DMS53 treated with DMSO at 0.1 percent for 48 hours (cell line): ENCODE measurements at regions not wholly inside any gene's neighbourhood (a gene's known extent, or its start where the extent isn't known, plus 50 kb on each side); places are given as distances from the start of the nearest gene placed in this dataset.
"Not testable (repeated sequence)": the region's sequence is repeated elsewhere in the genome, so short reads cannot be mapped to it uniquely, and the experiment has no call there.

Experiments used
- DNase-seq: peaks from one replicate; lab custom pipeline; 2025; ENCODE audit not compliant: unreplicated experiment; lab: John Stamatoyannopoulos, UW

DNA sequence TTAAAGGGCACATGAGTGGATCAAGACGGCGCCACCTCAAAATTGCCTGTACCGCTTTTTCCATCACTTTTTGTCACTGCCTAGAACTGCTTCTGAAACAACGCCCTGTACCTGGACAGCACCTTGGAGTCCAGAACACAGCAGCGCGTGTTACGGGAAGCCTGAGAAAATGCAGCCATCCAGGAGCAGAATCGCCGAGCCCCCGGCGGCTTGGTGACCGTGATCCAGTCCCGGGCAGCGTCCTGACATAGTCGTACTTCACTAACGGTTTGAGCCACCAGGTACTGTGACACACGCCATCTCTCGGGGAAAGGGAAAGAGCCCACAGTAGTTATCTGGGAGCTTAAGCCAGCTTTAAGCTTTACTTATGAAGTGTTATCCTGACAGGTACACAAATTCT lies 168.9 kb upstream of the SALL3 start:
- no peak for DNase-seq

DNA sequence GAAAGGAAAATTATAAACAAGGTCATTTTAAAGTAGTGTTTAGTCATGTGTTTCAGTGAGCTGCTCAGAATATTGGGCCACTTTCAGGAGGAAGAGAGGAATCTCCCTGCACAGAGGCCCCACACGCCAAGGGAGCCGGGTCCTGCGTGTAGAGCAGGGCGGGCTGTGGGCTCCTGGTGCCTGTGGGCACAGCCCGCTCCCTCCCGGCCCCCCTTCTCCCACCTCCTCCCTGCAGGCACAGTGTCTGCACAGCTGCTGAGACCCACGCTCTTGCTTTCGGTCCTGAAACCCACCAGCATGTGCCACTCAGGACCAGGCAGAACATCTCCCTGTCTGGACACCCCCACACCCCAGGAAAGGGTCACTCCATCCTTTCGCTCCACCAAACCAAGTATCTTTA lies 167.6 kb upstream of the SALL3 start:
- no peak for DNase-seq

- no peak for DNase-seq
These were observed 166.5 kb upstream of the SALL3 start for GRCh38 chr18:78813156-78813555.

GRCh38 chr18:78813936-78814710 lies 165.5 kb upstream of the SALL3 start:
- DNase-seq: no peak

DNA sequence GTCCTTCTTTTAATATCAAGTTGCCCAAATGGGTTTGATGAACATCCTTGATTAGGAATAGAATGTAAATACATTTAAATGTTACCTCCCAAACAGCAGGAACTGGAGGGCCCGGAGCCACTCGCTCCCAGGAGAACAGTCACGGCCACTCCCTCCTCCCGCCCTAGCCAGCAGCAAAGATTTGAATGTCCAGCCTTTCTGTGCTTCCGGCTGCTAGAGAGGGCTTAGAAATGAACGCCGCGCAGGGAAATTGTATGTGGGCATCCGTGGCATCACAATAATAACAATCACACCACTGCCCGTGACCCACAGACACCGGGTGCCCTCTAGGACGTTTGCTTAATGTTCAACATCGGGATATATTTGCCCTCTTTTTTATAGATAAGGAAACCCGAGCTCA lies 164.9 kb upstream of the SALL3 start:
- no peak for DNase-seq

- DNase-seq: no peak
These were observed 163.5 kb upstream of the SALL3 start for GRCh38 chr18:78816114-78816513.

GRCh38 chr18:78816916-78817315 lies 162.7 kb upstream of the SALL3 start:
- no peak for DNase-seq

GRCh38 chr18:78818495-78818894 lies 161.1 kb upstream of the SALL3 start:
- no peak for DNase-seq

GRCh38 chr18:78818961-78819360 lies 160.7 kb upstream of the SALL3 start:
- DNase-seq: no peak

- DNase-seq: no peak
These were observed 159.3 kb upstream of the SALL3 start for GRCh38 chr18:78820161-78820834.

GRCh38 chr18:78821396-78821795 lies 158.2 kb upstream of the SALL3 start:
- DNase-seq: no peak

DNA sequence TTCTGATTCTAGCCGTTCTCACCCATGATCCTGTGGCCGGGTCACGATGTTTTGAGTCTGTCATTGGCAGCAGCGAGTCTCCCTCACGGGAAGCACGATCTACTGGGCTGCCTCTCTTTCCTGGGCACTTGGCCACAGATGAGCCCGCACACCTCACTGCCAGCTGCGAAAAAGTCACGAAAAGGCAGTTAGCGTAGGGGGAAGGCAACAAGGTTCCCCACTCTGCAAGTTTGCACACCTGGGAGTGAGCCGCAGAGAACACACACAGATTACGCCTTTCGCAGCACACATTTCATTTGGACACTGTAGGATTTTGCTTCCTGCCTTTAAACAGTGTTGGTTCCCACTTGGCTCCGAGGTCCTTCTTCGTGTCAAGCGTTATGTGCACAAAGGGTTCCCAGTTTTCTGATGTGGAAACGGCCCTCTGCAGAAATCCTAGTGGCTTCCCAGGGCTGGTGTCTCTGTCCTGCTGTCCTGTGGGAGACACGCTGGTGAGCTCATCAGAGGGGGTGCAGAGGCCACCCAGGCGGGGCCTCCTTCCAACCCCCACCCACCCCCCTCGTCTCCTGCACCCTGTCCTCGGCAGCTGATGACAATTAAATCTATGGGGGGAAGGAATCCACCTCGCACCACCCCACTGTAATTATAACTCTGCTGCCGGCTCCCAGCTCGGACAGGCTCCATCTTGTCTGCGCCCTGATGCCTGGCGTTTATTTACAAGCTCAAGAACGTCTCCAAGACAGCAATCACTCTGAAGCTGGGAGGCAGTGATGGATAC lies 157.3 kb upstream of the SALL3 start:
- DNase-seq: no peak

DNA sequence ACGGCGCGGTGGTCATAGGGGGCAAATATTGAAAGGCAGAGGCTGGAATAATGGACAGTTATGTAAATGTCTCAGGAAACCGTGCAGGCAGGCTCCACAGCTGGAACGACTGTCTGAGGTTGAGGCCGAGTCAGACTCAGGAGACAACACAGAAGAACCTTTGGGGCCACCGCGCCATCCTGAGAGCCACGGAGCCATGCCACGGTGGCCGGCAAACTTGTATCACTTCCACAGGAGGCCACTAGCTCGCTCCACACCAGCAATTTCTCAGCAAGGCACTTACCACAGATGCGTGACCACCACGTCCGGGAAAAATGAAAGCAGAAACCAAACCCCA lies 156.7 kb upstream of the SALL3 start:
- DNase-seq: no peak

DNA sequence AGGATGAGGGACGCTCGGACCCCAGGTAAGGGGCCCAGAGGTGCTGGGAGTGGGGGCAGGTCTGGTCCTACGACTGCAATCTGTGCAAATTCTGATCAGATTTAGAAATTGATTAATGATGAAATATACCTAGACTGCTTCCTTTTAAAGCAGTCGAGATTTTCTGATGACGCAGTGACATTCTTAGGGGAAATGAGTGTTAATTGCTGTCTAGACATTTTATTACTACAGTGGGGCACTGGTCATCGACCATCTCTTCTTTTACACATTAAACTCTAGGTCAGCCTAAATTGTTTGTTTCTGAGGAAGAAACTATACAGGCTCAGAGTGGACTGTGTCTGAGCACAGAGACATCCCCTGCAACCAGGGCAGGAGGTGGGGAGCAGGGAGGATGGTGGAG lies 154.4 kb upstream of the SALL3 start:
- no peak for DNase-seq

- DNase-seq: no peak
These were observed 153.0 kb upstream of the SALL3 start for GRCh38 chr18:78826631-78827030.

DNA sequence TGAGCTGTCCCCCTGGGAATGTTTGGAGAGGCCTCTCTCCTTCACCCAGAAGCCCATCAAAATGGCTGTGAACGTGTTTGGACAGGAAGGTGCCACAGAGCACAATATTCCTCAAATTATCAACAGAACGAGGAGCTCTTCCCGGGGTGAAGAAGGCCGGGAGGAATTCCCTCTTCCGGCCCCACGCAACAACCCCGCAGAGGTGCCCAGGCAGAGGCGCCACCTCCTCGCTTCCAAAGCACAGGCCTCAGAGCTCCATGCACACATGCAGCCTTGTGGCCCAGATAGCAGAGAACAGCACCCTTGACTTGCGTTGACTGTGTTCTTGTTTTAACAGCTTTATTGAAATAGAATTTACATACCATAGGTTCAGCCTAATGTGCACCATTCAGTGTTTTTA lies 152.5 kb upstream of the SALL3 start:
- no peak for DNase-seq

DNA sequence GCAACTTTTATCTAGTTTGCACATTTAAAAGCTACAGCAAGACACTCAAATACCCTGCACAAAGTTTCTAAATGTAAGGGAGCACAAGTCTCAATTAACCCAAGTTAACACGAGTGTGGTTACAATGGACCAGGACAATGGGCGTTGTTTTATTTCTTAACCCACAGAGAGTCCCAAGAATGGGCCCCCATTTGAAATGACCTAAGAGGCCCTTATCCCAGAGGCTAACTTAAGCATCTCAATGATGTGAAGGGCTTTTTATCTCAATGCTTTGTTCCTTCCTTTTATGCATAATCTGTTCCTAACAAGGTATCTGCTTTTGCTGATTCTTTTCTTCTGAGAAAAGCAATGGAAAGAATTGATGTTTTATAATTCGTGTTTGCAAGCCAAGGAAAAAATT lies 151.5 kb upstream of the SALL3 start:
- DNase-seq: no peak

- DNase-seq: not testable (repeated sequence)
These were observed 150.6 kb upstream of the SALL3 start for GRCh38 chr18:78829026-78829425.

- DNase-seq: no peak
These were observed 149.5 kb upstream of the SALL3 start for GRCh38 chr18:78830161-78830560.

GRCh38 chr18:78830826-78831225 lies 148.8 kb upstream of the SALL3 start:
- no peak for DNase-seq

GRCh38 chr18:78831603-78832002 lies 148.0 kb upstream of the SALL3 start:
- DNase-seq: no peak

- DNase-seq: no peak
These were observed 145.8 kb upstream of the SALL3 start for GRCh38 chr18:78833833-78834232.
